Mammary epithelial cell (primary cell): ENCODE measurements at regions not wholly inside any gene's neighbourhood (a gene's known extent, or its start where the extent isn't known, plus 50 kb on each side); places are given as distances from the start of the nearest gene placed in this dataset.

Source experiments
- EZH2 ChIP-seq: IDR thresholded peaks from 2 replicates; pipeline ENCODE4 v1.6.1; 2012; ENCODE audit warnings: low read length, inconsistent platforms, borderline replicate concordance
- TF ChIP-seq, protein P1 (sequence below), 2 donors: IDR thresholded peaks in 1 of 2; conservative IDR thresholded peaks in 1 of 2; 2 replicates each; pipeline ENCODE4 v1.5.1; 2011 to 2012; ENCODE audit warnings: inconsistent platforms in 2 of 2, low read length in 2 of 2, mild to moderate bottlenecking in 2 of 2, control low read depth in 1 of 2, low read depth in 1 of 2; ENCODE audit not compliant: insufficient read depth in 1 of 2; ENCODE audit errors: extremely low read depth in 1 of 2

DNA sequence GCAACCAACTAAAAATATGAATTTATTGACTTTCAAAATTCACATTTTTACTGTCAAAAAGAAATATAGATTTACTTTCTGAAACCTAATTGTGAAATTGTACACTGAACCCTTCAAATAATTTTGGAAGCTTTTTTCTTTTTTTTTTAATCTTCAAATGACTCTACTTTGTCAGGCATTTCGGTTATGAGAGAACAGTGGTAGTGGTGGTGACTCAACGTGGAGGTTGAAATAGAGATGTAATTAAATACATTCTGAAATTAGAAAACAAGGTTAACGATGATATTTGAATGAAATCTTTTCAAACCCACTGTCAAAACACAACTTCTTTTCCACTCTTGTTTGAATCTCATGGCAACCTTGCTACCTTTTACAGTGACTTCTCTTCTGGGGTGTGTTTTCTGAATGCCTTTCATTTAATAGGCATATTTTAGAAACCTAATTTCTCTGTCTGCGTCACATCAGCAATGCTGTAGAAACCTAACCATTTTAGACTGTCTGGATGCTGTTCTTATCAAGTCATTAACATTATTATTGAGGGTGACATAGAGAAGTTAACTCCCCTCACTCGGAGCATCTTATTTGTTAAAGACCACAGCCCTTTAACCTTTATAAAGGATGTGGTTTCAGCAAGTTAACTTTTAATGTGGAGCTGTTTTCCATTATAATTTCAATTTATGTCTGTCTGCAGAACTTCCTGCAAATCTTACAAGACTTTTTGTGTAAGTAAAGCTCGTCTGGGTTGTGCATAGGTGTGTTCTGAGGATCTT is 136.8 kb downstream of the PCDH7 start:
- TF ChIP-seq, protein P1, sequence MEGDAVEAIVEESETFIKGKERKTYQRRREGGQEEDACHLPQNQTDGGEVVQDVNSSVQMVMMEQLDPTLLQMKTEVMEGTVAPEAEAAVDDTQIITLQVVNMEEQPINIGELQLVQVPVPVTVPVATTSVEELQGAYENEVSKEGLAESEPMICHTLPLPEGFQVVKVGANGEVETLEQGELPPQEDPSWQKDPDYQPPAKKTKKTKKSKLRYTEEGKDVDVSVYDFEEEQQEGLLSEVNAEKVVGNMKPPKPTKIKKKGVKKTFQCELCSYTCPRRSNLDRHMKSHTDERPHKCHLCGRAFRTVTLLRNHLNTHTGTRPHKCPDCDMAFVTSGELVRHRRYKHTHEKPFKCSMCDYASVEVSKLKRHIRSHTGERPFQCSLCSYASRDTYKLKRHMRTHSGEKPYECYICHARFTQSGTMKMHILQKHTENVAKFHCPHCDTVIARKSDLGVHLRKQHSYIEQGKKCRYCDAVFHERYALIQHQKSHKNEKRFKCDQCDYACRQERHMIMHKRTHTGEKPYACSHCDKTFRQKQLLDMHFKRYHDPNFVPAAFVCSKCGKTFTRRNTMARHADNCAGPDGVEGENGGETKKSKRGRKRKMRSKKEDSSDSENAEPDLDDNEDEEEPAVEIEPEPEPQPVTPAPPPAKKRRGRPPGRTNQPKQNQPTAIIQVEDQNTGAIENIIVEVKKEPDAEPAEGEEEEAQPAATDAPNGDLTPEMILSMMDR (conservative IDR thresholded peaks at IDR 0.05 in 1 of 2, IDR thresholded peaks at IDR 0.05 in 1 of 2; ENCODE audit: extremely low read depth in 1 of 2, insufficient read depth in 1 of 2, low read depth in 1 of 2, low read length in 2 of 2), result no peak
- no peak for TF ChIP-seq EZH2
